GM23338 (cell line): ENCODE measurements at regions not wholly inside any gene's neighbourhood (a gene's known extent, or its start where the extent isn't known, plus 50 kb on each side); places are given as distances from the start of the nearest gene placed in this dataset.

Source experiments
- NANOG ChIP-seq: IDR thresholded peaks from 2 replicates; pipeline ENCODE4 v1.6.1; 2016; ENCODE audit warnings: antibody characterized with exemption, borderline replicate concordance
- TF ChIP-seq, protein P1 (sequence below): IDR thresholded peaks from one replicate; pipeline ENCODE4 v1.6.1; 2018; ENCODE audit warnings: antibody characterized with exemption; ENCODE audit not compliant: unreplicated experiment
- TF ChIP-seq, protein P2 (sequence below), 2 experiments: fragments of 200-600 bp in 1 of 2; sonication (generic) in 1 of 2; conservative IDR thresholded peaks; 2 replicates each; pipeline versions ENCODE4 v1.5.1 to v1.6.1; 2016 to 2017; ENCODE audit warnings: antibody characterized with exemption in 2 of 2, low read depth in 2 of 2, mild to moderate bottlenecking in 2 of 2, moderate library complexity in 1 of 2

GRCh38 chr7:110142939-110143526 is 947.9 kb upstream of the LRRN3 start:
- TF ChIP-seq, protein P1, sequence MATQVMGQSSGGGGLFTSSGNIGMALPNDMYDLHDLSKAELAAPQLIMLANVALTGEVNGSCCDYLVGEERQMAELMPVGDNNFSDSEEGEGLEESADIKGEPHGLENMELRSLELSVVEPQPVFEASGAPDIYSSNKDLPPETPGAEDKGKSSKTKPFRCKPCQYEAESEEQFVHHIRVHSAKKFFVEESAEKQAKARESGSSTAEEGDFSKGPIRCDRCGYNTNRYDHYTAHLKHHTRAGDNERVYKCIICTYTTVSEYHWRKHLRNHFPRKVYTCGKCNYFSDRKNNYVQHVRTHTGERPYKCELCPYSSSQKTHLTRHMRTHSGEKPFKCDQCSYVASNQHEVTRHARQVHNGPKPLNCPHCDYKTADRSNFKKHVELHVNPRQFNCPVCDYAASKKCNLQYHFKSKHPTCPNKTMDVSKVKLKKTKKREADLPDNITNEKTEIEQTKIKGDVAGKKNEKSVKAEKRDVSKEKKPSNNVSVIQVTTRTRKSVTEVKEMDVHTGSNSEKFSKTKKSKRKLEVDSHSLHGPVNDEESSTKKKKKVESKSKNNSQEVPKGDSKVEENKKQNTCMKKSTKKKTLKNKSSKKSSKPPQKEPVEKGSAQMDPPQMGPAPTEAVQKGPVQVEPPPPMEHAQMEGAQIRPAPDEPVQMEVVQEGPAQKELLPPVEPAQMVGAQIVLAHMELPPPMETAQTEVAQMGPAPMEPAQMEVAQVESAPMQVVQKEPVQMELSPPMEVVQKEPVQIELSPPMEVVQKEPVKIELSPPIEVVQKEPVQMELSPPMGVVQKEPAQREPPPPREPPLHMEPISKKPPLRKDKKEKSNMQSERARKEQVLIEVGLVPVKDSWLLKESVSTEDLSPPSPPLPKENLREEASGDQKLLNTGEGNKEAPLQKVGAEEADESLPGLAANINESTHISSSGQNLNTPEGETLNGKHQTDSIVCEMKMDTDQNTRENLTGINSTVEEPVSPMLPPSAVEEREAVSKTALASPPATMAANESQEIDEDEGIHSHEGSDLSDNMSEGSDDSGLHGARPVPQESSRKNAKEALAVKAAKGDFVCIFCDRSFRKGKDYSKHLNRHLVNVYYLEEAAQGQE = no peak
- TF ChIP-seq, protein P2, sequence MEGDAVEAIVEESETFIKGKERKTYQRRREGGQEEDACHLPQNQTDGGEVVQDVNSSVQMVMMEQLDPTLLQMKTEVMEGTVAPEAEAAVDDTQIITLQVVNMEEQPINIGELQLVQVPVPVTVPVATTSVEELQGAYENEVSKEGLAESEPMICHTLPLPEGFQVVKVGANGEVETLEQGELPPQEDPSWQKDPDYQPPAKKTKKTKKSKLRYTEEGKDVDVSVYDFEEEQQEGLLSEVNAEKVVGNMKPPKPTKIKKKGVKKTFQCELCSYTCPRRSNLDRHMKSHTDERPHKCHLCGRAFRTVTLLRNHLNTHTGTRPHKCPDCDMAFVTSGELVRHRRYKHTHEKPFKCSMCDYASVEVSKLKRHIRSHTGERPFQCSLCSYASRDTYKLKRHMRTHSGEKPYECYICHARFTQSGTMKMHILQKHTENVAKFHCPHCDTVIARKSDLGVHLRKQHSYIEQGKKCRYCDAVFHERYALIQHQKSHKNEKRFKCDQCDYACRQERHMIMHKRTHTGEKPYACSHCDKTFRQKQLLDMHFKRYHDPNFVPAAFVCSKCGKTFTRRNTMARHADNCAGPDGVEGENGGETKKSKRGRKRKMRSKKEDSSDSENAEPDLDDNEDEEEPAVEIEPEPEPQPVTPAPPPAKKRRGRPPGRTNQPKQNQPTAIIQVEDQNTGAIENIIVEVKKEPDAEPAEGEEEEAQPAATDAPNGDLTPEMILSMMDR (conservative IDR thresholded peaks at IDR 0.05; ENCODE audit: low read depth in 2 of 2) = no peak
- TF ChIP-seq NANOG = no peak
